OCI-LY7 (cell line): ENCODE measurements at regions not wholly inside any gene's neighbourhood (a gene's known extent, or its start where the extent isn't known, plus 50 kb on each side); places are given as distances from the start of the nearest gene placed in this dataset.

Source experiments
- CTCF ChIP-seq: fragments of 200-600 bp; sonication (generic); conservative IDR thresholded peaks from 2 replicates; pipeline ENCODE4 v1.5.1; 2014; ENCODE audit warnings: mild to moderate bottlenecking, antibody characterized with exemption, low read length, moderate library complexity, mixed read lengths
- EZH2phosphoT487 ChIP-seq: fragments of 200-600 bp; sonication (generic); IDR thresholded peaks from 2 replicates; pipeline ENCODE4 v1.6.1; 2018; ENCODE audit warnings: low read depth, borderline replicate concordance, mild to moderate bottlenecking, mixed run types, antibody characterized with exemption, low read length, moderate library complexity, mixed read lengths

DNA sequence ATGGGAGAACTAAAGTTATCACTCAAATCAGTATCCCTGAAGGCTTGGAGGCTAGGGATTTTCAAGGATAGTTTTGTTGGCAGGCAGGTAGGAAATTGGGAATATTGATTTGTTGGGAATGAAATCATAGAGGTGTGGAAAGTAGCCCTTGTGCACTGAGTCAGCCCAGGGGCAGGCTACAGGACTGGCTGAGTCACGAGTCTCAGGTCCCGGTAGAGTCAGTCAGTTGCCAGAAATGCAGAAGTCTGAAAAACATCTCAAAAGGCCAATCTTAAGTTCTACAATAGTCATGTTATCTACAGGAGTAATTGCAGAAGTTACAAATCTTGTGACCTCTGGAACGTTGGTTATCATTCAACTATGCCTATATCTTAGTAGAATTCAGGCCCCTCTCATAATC, 153.1 kb downstream of the GC start:
- no peak for TF ChIP-seq CTCF
- TF ChIP-seq EZH2phosphoT487 = no peak
